PFSK-1 (cell line): ENCODE measurements at regions not wholly inside any gene's neighbourhood (a gene's known extent, or its start where the extent isn't known, plus 50 kb on each side); places are given as distances from the start of the nearest gene placed in this dataset.

Experiments used
- POLR2AphosphoS5 ChIP-seq: IDR thresholded peaks from 2 replicates; pipeline ENCODE4 v1.6.1; 2012; ENCODE audit warnings: low read depth, mild to moderate bottlenecking, control low read depth, low read length, moderate library complexity
- SIN3A ChIP-seq: IDR thresholded peaks from 2 replicates; pipeline ENCODE4 v1.6.1; 2012; ENCODE audit warnings: mild to moderate bottlenecking, low read length, moderate library complexity, borderline replicate concordance; ENCODE audit not compliant: insufficient read depth
- TAF1 ChIP-seq: IDR thresholded peaks from 2 replicates; pipeline ENCODE4 v1.6.1; 2012; ENCODE audit warnings: low read length, control low read depth, borderline replicate concordance; ENCODE audit not compliant: insufficient read depth
- TF ChIP-seq, protein P1 (sequence below), 2 experiments: IDR thresholded peaks; 2 replicates each; pipeline versions ENCODE4 v1.6.1 to v1.8.0; 2011 to 2012; ENCODE audit warnings: low read depth in 2 of 2, low read length in 2 of 2, control low read depth in 1 of 2, inconsistent platforms in 1 of 2, mild to moderate bottlenecking in 1 of 2, moderate library complexity in 1 of 2; ENCODE audit not compliant: insufficient read depth in 1 of 2

DNA sequence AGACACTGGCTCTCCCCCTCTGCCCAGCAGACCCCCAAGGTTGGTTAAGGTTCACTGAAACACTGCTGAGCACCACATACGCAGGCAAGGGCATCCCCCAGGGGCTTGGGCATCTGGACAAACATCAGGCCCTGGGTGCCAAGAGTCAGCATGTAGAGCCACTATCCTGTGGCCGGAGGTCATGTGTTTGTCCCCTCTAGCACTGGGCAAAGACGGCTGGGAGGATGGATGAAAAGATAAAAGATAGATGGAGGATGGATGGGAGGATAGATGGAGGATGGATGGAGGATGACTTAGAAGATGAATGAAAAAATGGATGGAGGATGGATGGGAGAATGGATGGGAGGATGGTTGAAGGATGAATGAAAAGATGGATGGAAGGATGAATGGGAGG, 216.8 kb upstream of the IER5L start:
- TF ChIP-seq POLR2AphosphoS5 (no peak), TAF1 (no peak), SIN3A (no peak)
- TF ChIP-seq, protein P1, sequence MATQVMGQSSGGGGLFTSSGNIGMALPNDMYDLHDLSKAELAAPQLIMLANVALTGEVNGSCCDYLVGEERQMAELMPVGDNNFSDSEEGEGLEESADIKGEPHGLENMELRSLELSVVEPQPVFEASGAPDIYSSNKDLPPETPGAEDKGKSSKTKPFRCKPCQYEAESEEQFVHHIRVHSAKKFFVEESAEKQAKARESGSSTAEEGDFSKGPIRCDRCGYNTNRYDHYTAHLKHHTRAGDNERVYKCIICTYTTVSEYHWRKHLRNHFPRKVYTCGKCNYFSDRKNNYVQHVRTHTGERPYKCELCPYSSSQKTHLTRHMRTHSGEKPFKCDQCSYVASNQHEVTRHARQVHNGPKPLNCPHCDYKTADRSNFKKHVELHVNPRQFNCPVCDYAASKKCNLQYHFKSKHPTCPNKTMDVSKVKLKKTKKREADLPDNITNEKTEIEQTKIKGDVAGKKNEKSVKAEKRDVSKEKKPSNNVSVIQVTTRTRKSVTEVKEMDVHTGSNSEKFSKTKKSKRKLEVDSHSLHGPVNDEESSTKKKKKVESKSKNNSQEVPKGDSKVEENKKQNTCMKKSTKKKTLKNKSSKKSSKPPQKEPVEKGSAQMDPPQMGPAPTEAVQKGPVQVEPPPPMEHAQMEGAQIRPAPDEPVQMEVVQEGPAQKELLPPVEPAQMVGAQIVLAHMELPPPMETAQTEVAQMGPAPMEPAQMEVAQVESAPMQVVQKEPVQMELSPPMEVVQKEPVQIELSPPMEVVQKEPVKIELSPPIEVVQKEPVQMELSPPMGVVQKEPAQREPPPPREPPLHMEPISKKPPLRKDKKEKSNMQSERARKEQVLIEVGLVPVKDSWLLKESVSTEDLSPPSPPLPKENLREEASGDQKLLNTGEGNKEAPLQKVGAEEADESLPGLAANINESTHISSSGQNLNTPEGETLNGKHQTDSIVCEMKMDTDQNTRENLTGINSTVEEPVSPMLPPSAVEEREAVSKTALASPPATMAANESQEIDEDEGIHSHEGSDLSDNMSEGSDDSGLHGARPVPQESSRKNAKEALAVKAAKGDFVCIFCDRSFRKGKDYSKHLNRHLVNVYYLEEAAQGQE (IDR thresholded peaks at IDR 0.05; ENCODE audit: insufficient read depth in 1 of 2, low read depth in 2 of 2, low read length in 2 of 2) = no peak
